Coronary artery (tissue), 2 donors: ENCODE measurements at regions not wholly inside any gene's neighbourhood (a gene's known extent, or its start where the extent isn't known, plus 50 kb on each side); places are given as distances from the start of the nearest gene placed in this dataset.

Experiments
- DNase-seq: peaks from one replicate; pipeline ENCODE4 v3.0.0-alpha.2; 2017; ENCODE audit warnings: low spot score
- H3K27ac ChIP-seq, 2 donors: fragments of 200-600 bp; sonication (generic); one replicate each; pipeline ENCODE4 v1.5.1; 2016 to 2019
- H3K4me3 ChIP-seq: fragments of 200-600 bp; sonication (generic); 2 replicates; pipeline ENCODE4 v1.5.1; 2016; ENCODE audit warnings: mild to moderate bottlenecking, moderate library complexity
- CTCF ChIP-seq: fragments of 200-600 bp; sonication (generic); IDR thresholded peaks from one replicate; pipeline ENCODE4 v1.5.1; 2019; ENCODE audit warnings: antibody characterized with exemption

GRCh38 chr12:105992849-105993740, 145.7 kb downstream of the NUAK1 start:
- TF ChIP-seq CTCF: no peak
- no peak for DNase-seq
- Histone ChIP-seq H3K4me3 (no peak overlapping the region), H3K27ac (no peak overlapping the region)

GRCh38 chr12:105993766-105994555, 144.8 kb downstream of the NUAK1 start:
- H3K27ac ChIP-seq: no peak overlapping the region
- no peak for TF ChIP-seq CTCF
- DNase-seq: no peak
- H3K4me3 ChIP-seq: no peak overlapping the region

GRCh38 chr12:105995961-105996431, 142.8 kb downstream of the NUAK1 start:
- H3K27ac ChIP-seq: no peak overlapping the region
- TF ChIP-seq CTCF: no peak
- no peak overlapping the region for H3K4me3 ChIP-seq
- DNase-seq: no peak

GRCh38 chr12:105998561-105998960, 140.2 kb downstream of the NUAK1 start:
- H3K4me3 ChIP-seq: no peak overlapping the region
- DNase-seq: no peak
- H3K27ac ChIP-seq: no peak overlapping the region
- no peak for TF ChIP-seq CTCF

- Histone ChIP-seq H3K4me3 (no peak overlapping the region), H3K27ac (no peak overlapping the region)
- no peak for TF ChIP-seq CTCF
- no peak for DNase-seq
Observed at GRCh38 chr12:106000382-106001104, 138.2 kb downstream of the NUAK1 start.

- no peak overlapping the region for H3K4me3 ChIP-seq
- no peak overlapping the region for H3K27ac ChIP-seq
- TF ChIP-seq CTCF: no peak
- no peak for DNase-seq
Observed at GRCh38 chr12:106001105-106001836, 137.5 kb downstream of the NUAK1 start.
